Right ventricle myocardium inferior (tissue), 1 donor: ENCODE measurements at regions not wholly inside any gene's neighbourhood (a gene's known extent, or its start where the extent isn't known, plus 50 kb on each side); places are given as distances from the start of the nearest gene placed in this dataset.

Source experiments
- ATAC-seq: fragments of 200-7000 bp; cut with Tn5 transposase; one replicate; pipeline ENCODE4 v1.9.1; 2020; ENCODE audit warnings: mild to moderate bottlenecking, moderate library complexity
- DNase-seq: peaks from one replicate; pipeline ENCODE4 v3.0.0; 2021; ENCODE audit errors: missing footprints
- intact Hi-C: fragments of 100-400 bp; cut with DNase I; formaldehyde crosslinking; loops from one replicate; pipeline ENCODE4 v1.11.0; 2022
- donor health status: DM: no; HTN: yes; CAD: no; lungs with severe emphysema.

GRCh38 chr3:30945291-30945690 lies 50.8 kb upstream of the GADL1 start:
- intact Hi-C loops = no loop called here
- ATAC-seq (no peak), DNase-seq (no peak)

DNA sequence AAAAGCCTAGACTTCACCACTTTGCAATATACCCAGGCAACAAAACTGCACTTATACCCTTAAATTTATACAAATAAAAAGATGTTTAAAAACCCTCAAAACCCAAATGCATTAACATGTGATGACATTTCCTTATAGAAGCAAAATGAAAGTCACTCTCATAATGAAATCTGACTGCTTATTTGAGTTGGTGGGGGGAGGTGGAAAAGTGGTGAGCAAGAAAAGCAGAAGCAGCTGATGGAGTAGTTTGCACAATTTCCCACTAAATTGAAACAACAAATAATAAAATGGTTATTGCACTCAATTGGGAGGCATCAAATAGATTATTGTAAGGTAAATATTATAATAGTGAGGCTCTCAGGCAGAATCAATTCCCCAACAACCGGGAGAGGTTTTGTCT lies 54.0 kb upstream of the GADL1 start:
- ATAC-seq = no peak
- DNase-seq = no peak
- intact Hi-C loops = no loop called here

GRCh38 chr3:30951826-30952225 lies 57.4 kb upstream of the GADL1 start:
- ATAC-seq (no peak), DNase-seq (no peak)
- intact Hi-C loops = no loop called here

DNA sequence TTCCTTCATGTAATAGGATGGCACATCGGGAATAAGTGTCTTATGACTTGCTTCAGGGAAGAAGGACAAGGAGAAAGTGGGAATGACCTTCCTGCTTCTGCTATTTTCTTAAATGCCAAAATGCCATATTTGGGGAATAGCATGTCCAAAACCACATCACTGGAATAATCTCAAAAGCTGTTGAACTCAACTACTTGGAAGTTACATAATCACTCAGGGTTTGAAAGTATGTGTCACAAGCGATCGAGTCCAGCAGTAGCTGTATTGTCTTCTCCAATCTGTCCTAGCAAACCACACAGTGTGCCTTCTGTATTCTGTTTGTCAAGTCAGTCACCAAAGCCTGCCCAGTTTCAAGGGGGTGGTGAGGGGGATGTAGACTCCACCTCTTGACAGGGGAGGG lies 58.3 kb upstream of the GADL1 start:
- no peak for DNase-seq
- no peak for ATAC-seq
- intact Hi-C loops = no loop called here

GRCh38 chr3:30954426-30954825 lies 60.0 kb upstream of the GADL1 start:
- no peak for ATAC-seq
- DNase-seq = no peak
- intact Hi-C loops = no loop called here

DNA sequence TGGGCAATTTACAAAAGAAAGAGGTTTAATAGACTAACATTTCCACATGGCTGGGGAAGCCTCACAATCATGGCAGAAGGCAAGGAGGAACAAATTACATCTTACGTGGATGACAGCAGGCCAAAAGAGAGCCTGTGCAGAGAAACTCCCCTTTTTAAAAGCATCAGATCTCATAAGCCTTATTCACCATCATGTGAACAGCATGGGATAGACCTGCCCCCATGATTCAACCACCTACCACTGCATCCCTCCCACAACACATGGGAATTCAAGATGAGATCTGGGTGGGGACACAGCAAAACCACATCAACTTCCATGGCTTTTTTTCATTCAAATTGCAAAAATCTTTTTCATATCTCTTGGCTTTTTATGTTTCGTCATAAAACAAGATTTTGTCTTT lies 67.6 kb upstream of the GADL1 start:
- intact Hi-C loops = no loop called here
- DNase-seq (no peak), ATAC-seq (no peak)

DNA sequence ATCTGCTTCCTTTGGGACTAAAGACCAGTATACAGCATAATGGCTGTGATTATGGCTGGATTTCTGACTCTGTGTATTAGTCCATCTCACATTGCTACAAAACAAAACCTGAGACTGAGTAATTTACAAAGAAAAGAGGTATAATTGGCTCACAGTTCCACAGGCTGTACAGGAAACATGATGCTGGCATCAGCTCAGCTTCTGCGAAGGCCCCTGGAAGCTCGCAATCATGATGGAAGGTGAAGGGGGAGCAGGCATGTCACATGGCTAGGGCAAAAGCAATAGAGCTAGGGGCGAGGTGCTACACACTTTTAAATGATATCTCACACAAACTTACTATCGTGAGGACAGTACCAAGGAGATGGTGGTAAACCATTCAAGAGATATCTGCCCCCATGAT lies 68.0 kb upstream of the GADL1 start:
- ATAC-seq (no peak), DNase-seq (no peak)

GRCh38 chr3:30963223-30963722 lies 68.8 kb upstream of the GADL1 start:
- ATAC-seq (no peak), DNase-seq (no peak)
- intact Hi-C loops = no loop called here

More for the DNA sequence above, 68.0 kb upstream of the GADL1 start:
- intact Hi-C loops = no loop called here

DNA sequence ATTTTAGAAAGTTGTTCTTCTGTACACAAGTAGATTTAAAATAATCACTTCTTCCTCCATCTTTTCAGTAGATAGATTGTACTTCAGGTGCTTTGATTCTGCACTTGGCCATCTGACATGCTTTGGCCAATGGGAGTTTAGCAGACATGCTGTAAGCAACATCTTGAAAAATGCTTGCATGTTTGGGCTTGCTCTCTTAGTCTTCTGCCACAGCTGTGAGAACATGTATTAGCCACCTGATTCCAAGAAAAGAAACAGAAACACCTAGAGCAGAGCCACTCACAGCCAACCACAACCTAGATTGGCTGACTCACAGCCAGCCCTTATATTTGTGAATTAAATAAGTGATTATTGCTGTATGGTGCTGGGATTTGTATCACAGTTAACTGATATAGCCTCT lies 70.2 kb upstream of the GADL1 start:
- DNase-seq = no peak
- intact Hi-C loops = no loop called here
- ATAC-seq = no peak

GRCh38 chr3:30966896-30967295 lies 72.4 kb upstream of the GADL1 start:
- intact Hi-C loops = no loop called here
- ATAC-seq = no peak
- DNase-seq = no peak

DNA sequence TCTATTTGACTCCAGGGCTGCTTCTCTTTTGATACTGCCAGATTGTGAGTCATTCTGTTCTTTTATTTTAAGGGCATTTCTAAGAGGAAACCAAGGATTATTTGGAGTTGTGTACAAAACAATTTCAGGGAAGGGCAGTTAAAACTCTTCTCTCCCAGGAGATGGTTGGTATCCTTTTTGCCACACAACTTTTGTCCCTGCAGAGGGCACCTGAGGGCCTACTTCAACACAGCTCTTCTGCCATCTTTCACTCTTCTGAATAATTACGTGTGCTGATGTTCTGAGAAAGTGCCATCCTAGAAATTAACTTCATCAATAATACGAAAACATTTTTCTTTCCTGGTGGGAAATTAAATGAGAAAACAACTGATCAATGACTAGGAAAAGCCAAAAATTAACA lies 75.7 kb upstream of the GADL1 start:
- ATAC-seq (no peak), DNase-seq (no peak)
- intact Hi-C loops = no loop called here

DNA sequence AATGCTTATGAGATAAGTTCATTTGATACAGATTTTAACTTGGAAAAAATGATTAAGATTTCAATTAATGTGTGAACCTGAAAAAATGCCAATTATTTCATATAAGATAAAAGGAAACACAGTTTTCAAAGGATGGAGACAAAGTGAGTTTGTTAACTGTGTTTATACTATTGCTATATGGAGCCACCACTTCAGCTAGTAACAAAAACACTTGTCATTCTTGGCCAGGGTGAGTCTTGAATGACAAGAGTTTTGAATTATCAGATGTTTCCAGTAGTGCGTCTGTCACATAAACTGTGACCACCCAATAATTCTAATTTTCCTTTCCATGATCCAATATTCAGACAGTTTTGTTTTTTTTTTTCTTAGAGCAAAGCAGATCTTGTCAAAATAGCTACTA lies 78.0 kb upstream of the GADL1 start:
- ATAC-seq (no peak), DNase-seq (no peak)
- intact Hi-C loops = no loop called here

DNA sequence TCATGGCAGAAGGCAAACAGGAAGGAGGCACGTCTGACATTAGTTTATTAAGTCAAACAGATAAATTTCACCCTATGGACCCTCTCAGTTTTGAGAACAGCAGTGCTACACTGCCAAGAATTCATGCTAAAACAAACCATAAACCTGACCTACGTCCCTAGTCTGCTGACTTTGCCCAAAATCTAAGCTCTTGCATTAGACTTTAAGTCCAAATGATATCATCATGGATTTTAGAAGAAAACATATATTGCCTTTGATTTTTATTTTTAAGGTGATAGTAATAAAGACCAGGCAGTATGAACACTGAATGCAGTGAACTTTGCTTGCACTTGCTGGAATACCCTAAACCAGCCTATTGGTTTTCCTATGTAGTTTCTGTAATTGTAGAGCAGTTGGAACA lies 79.6 kb upstream of the GADL1 start:
- intact Hi-C loops = no loop called here
- no peak for DNase-seq
- no peak for ATAC-seq

- DNase-seq (no peak), ATAC-seq (no peak)
- intact Hi-C loops = no loop called here
Observed at GRCh38 chr3:30977592-30977991, 83.1 kb upstream of the GADL1 start.

- no peak for DNase-seq
- ATAC-seq = no peak
- intact Hi-C loops = no loop called here
Observed at GRCh38 chr3:30980993-30981392, 86.5 kb upstream of the GADL1 start.

- no peak for ATAC-seq
- intact Hi-C loops = no loop called here
- DNase-seq = no peak
Observed at GRCh38 chr3:30982416-30983075, 88.1 kb upstream of the GADL1 start.

DNA sequence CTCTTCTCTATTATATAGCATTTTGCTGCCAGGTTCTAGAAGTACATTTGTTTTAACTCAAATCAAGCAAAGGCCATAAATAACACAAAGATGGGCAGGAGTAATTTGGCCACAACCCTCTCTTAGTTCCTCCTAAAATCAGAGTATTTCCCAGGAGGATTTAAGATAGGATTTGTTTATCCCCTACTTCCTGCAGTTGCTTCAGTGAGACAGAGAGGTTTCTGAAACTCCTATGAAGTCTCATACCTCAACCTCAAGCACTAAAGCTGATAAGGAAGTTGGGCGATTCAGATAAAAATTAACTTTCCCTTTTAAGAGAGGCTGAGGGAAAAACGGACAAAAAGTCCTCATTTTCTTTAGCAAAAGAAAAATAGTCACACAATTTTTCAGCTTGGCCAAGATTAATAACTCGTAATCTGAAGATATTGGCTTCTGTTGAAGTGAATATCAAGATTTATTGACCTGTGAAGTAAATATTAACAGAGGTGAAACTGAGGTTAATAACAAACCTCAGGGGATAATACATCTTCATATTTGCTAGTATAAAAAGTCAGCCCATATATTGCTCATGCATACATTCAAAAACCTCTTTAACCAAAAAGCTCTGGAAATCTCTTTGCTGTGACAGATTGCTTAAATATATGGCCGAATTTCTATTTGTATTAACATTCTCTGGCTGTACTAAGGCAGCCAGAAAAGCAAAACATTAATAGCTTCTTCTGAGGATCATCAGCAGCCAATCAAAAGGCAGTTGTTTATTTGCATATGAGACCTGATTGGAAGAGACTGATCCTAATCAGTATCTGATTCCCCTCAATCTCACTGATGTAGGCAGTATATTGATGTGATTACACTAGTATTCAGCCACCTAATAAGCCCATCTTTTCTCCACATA lies 90.6 kb upstream of the GADL1 start:
- intact Hi-C loops = no loop called here
- no peak for DNase-seq
- ATAC-seq = no peak

DNA sequence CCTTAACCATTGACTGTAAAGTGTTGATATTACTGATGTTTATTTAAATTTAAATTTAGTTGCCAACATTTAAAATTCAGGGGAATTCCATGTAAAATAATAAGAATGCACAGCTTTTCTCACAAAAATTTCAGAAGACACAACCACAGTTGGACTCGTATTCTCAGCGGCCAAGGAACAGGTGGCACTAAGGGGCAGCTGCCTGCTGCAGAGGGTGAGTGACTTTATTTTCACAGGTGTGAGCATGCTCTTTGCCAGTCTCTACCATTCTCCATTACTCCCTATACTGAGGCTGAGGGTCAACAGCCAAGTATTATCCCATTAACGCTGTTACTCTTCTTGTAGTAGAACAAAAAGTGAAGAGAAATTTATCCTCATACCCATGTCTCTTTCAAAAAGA lies 92.1 kb upstream of the GADL1 start:
- intact Hi-C loops = no loop called here
- ATAC-seq (no peak), DNase-seq (no peak)

- no peak for ATAC-seq
- intact Hi-C loops = no loop called here
- DNase-seq = no peak
Observed at GRCh38 chr3:30988769-30989168, 94.3 kb upstream of the GADL1 start.

- intact Hi-C loops = no loop called here
- no peak for ATAC-seq
- DNase-seq = no peak
Observed at GRCh38 chr3:30989276-30990030, 95.0 kb upstream of the GADL1 start.
